IPS-NIHi7 (cell line): ENCODE measurements at regions not wholly inside any gene's neighbourhood (a gene's known extent, or its start where the extent isn't known, plus 50 kb on each side); places are given as distances from the start of the nearest gene placed in this dataset.

Source experiments
- DNase-seq: peaks from one replicate; pipeline ENCODE4 v3.0.0; 2012; ENCODE audit warnings: mixed read lengths; ENCODE audit errors: extremely low spot score

GRCh38 chr1:38115682-38116202, 69.1 kb upstream of the POU3F1 start:
- no peak for DNase-seq

GRCh38 chr1:38115226-38115625, 68.6 kb upstream of the POU3F1 start:
- no peak for DNase-seq

GRCh38 chr1:38114241-38115026, 67.8 kb upstream of the POU3F1 start:
- no peak for DNase-seq

GRCh38 chr1:38113159-38113666, 66.6 kb upstream of the POU3F1 start:
- no peak for DNase-seq

GRCh38 chr1:38111589-38111988, 65.0 kb upstream of the POU3F1 start:
- DNase-seq = no peak

GRCh38 chr1:38105267-38105666, 58.7 kb upstream of the POU3F1 start:
- DNase-seq = no peak

- DNase-seq = no peak
These were observed 56.0 kb upstream of the POU3F1 start for GRCh38 chr1:38102636-38103035.

- DNase-seq = no peak
These were observed 54.6 kb upstream of the POU3F1 start for GRCh38 chr1:38101037-38101785.

- no peak for DNase-seq
These were observed 51.7 kb upstream of the POU3F1 start for GRCh38 chr1:38098101-38098847.

GRCh38 chr1:38097284-38097898, 50.8 kb upstream of the POU3F1 start:
- DNase-seq = peak; percentile 34
